ENCODE measurements at regions not wholly inside any gene's neighbourhood (a gene's known extent, or its start where the extent isn't known, plus 50 kb on each side); places are given as distances from the start of the nearest gene placed in this dataset.

GRCh38 chr7:15033039-15033438 is 130.5 kb upstream of the DGKB start:
- Histone ChIP-seq H3K27me3 (ENCODE audit: control insufficient read depth in 1 of 2, insufficient read depth in 2 of 2, low read length in 2 of 2) (no peaks in the 10 kb centered on the region), H3K27ac (ENCODE audit: low read depth in 2 of 2, low read length in 1 of 2) (no peak overlapping the region), H3K4me1 (ENCODE audit: control insufficient read depth in 2 of 2, insufficient read depth in 2 of 2, low read length in 1 of 2) (no peaks in the 10 kb centered on the region), H3K4me3 (ENCODE audit: low read depth in 1 of 2, low read length in 2 of 2) (no peak overlapping the region), H3K9me3 (ENCODE audit: control insufficient read depth in 2 of 2, insufficient read depth in 1 of 2, low read depth in 1 of 2, low read length in 1 of 2) (no peaks in the 10 kb centered on the region), H3K36me3 (ENCODE audit: control insufficient read depth in 2 of 2, insufficient read depth in 2 of 2, low read length in 1 of 2) (no peaks in the 10 kb centered on the region)
- WGBS, 2 donors: 73 to 84% methylated on average over 2 of the region's 2 CpGs

GRCh38 chr7:15018981-15019380 is 116.4 kb upstream of the DGKB start:
- Histone ChIP-seq H3K9me3 (ENCODE audit: control insufficient read depth in 2 of 2, insufficient read depth in 1 of 2, low read depth in 1 of 2, low read length in 1 of 2) (no peaks in the 10 kb centered on the region), H3K4me3 (ENCODE audit: low read depth in 1 of 2, low read length in 2 of 2) (no peak overlapping the region), H3K36me3 (ENCODE audit: control insufficient read depth in 2 of 2, insufficient read depth in 2 of 2, low read length in 1 of 2) (no peaks in the 10 kb centered on the region), H3K27me3 (ENCODE audit: control insufficient read depth in 1 of 2, insufficient read depth in 2 of 2, low read length in 2 of 2) (no peaks in the 10 kb centered on the region), H3K4me1 (ENCODE audit: control insufficient read depth in 2 of 2, insufficient read depth in 2 of 2, low read length in 1 of 2) (no peaks in the 10 kb centered on the region), H3K27ac (ENCODE audit: low read depth in 2 of 2, low read length in 1 of 2) (no peak overlapping the region)
- WGBS, 2 donors: 27 to 39% methylated on average over 2 of the region's 2 CpGs

DNA sequence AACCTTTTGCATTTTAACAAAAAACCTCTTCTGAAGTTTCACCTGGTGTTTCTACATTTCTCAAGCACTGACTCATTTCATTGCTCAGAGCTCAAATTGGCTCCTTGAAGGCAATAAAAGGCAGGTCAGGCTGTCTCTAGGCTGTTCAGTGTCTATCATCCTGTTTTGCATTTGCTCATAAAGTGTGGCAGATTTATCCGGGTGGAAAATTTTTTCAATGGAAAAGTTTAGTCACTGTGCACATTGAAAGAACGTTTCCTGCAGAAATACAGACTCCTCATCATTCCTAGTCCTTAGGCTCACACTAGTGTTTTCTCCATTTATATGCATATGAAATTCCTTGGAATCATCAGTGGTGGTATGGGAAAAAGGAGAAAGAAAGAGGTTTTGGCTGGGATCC is 114.2 kb upstream of the DGKB start:
- no peak overlapping the region for H3K27ac ChIP-seq (ENCODE audit: low read depth in 2 of 2, low read length in 1 of 2)
- H3K36me3 ChIP-seq (ENCODE audit: control insufficient read depth in 2 of 2, insufficient read depth in 2 of 2, low read length in 1 of 2): no peaks in the 10 kb centered on the region
- no peak overlapping the region for H3K4me3 ChIP-seq (ENCODE audit: low read depth in 1 of 2, low read length in 2 of 2)
- no peaks in the 10 kb centered on the region for H3K4me1 ChIP-seq (ENCODE audit: control insufficient read depth in 2 of 2, insufficient read depth in 2 of 2, low read length in 1 of 2)
- no peaks in the 10 kb centered on the region for H3K9me3 ChIP-seq (ENCODE audit: control insufficient read depth in 2 of 2, insufficient read depth in 1 of 2, low read depth in 1 of 2, low read length in 1 of 2)
- H3K27me3 ChIP-seq (ENCODE audit: control insufficient read depth in 1 of 2, insufficient read depth in 2 of 2, low read length in 2 of 2): no peaks in the 10 kb centered on the region
- WGBS, 2 donors: 34 to 45% methylated on average over 2 of the region's 2 CpGs

DNA sequence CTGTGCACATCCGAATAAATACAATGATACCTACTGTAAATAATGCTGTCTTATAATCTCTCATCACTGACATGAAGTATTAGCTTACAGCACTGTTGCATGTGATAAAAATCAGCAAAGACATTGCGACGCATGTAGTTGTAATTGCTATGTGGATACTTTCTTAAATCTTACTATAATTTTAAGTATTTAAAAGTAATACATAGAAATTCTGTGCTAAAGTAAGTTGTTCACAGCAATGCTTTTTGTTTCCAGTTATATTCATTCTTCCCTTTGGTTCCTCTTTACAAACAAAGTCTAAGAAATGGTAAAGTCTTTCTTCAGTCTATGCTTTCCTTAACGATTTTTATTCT is 113.7 kb upstream of the DGKB start:
- Histone ChIP-seq H3K9me3 (ENCODE audit: control insufficient read depth in 2 of 2, insufficient read depth in 1 of 2, low read depth in 1 of 2, low read length in 1 of 2) (no peaks in the 10 kb centered on the region), H3K4me3 (ENCODE audit: low read depth in 1 of 2, low read length in 2 of 2) (no peak overlapping the region), H3K36me3 (ENCODE audit: control insufficient read depth in 2 of 2, insufficient read depth in 2 of 2, low read length in 1 of 2) (no peaks in the 10 kb centered on the region), H3K27me3 (ENCODE audit: control insufficient read depth in 1 of 2, insufficient read depth in 2 of 2, low read length in 2 of 2) (no peaks in the 10 kb centered on the region), H3K4me1 (ENCODE audit: control insufficient read depth in 2 of 2, insufficient read depth in 2 of 2, low read length in 1 of 2) (no peaks in the 10 kb centered on the region), H3K27ac (ENCODE audit: low read depth in 2 of 2, low read length in 1 of 2) (no peak overlapping the region)
- WGBS, 2 donors: 22 to 23% methylated on average over 4 of the region's 4 CpGs

- H3K27ac ChIP-seq (ENCODE audit: low read depth in 2 of 2, low read length in 1 of 2): no peak overlapping the region
- peak overlapping the region in 1 of 2 donors; percentile 22 for H3K4me3 ChIP-seq (ENCODE audit: low read depth in 1 of 2, low read length in 2 of 2)
- H3K27me3 ChIP-seq (ENCODE audit: control insufficient read depth in 1 of 2, insufficient read depth in 2 of 2, low read length in 2 of 2): no peaks in the 10 kb centered on the region
- H3K9me3 ChIP-seq (ENCODE audit: control insufficient read depth in 2 of 2, insufficient read depth in 1 of 2, low read depth in 1 of 2, low read length in 1 of 2): no peaks in the 10 kb centered on the region
- H3K36me3 ChIP-seq (ENCODE audit: control insufficient read depth in 2 of 2, insufficient read depth in 2 of 2, low read length in 1 of 2): no peaks in the 10 kb centered on the region
- H3K4me1 ChIP-seq (ENCODE audit: control insufficient read depth in 2 of 2, insufficient read depth in 2 of 2, low read length in 1 of 2): no peaks in the 10 kb centered on the region
- WGBS, 2 donors: 21 to 23% methylated on average over 8 of the region's 8 CpGs
Observed at GRCh38 chr7:15015545-15016314, 113.2 kb upstream of the DGKB start.

- H3K36me3 ChIP-seq (ENCODE audit: control insufficient read depth in 2 of 2, insufficient read depth in 2 of 2, low read length in 1 of 2): no peaks in the 10 kb centered on the region
- no peaks in the 10 kb centered on the region for H3K4me1 ChIP-seq (ENCODE audit: control insufficient read depth in 2 of 2, insufficient read depth in 2 of 2, low read length in 1 of 2)
- H3K27me3 ChIP-seq (ENCODE audit: control insufficient read depth in 1 of 2, insufficient read depth in 2 of 2, low read length in 2 of 2): no peaks in the 10 kb centered on the region
- no peak overlapping the region for H3K4me3 ChIP-seq (ENCODE audit: low read depth in 1 of 2, low read length in 2 of 2)
- no peak overlapping the region for H3K27ac ChIP-seq (ENCODE audit: low read depth in 2 of 2, low read length in 1 of 2)
- H3K9me3 ChIP-seq (ENCODE audit: control insufficient read depth in 2 of 2, insufficient read depth in 1 of 2, low read depth in 1 of 2, low read length in 1 of 2): no peaks in the 10 kb centered on the region
- 88 to 94% methylated on average over 4 of the region's 4 CpGs for WGBS, 2 donors
Observed at GRCh38 chr7:15012135-15012534, 109.6 kb upstream of the DGKB start.

DNA sequence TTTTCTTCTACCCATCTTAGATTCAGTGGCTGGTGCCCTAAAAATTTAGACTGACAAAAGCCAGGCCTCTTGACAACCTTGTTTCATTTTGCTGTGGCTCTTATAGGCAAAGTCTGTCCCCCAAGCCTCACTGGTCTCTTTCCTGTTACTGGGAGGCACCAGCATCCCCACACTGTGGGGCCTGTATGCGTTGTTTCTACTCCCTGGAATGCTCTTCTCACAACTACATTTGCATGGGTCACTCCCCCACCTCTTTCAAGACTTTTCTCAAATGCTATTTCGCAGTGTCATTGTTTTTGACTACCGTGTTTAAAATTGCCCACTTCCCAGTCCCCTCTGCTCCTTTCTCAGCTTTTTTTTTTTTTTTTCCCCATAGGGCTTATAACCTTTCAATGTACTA is 108.7 kb upstream of the DGKB start:
- H3K27ac ChIP-seq (ENCODE audit: low read depth in 2 of 2, low read length in 1 of 2): no peak overlapping the region
- WGBS, 2 donors: 75 to 81% methylated on average over 3 of the region's 3 CpGs
- H3K4me1 ChIP-seq (ENCODE audit: control insufficient read depth in 2 of 2, insufficient read depth in 2 of 2, low read length in 1 of 2): no peaks in the 10 kb centered on the region
- H3K36me3 ChIP-seq (ENCODE audit: control insufficient read depth in 2 of 2, insufficient read depth in 2 of 2, low read length in 1 of 2): no peaks in the 10 kb centered on the region
- H3K9me3 ChIP-seq (ENCODE audit: control insufficient read depth in 2 of 2, insufficient read depth in 1 of 2, low read depth in 1 of 2, low read length in 1 of 2): no peaks in the 10 kb centered on the region
- H3K27me3 ChIP-seq (ENCODE audit: control insufficient read depth in 1 of 2, insufficient read depth in 2 of 2, low read length in 2 of 2): no peaks in the 10 kb centered on the region
- no peak overlapping the region for H3K4me3 ChIP-seq (ENCODE audit: low read depth in 1 of 2, low read length in 2 of 2)

- Histone ChIP-seq H3K36me3 (ENCODE audit: control insufficient read depth in 2 of 2, insufficient read depth in 2 of 2, low read length in 1 of 2) (no peaks in the 10 kb centered on the region), H3K27ac (ENCODE audit: low read depth in 2 of 2, low read length in 1 of 2) (no peak overlapping the region), H3K4me1 (ENCODE audit: control insufficient read depth in 2 of 2, insufficient read depth in 2 of 2, low read length in 1 of 2) (no peaks in the 10 kb centered on the region), H3K4me3 (ENCODE audit: low read depth in 1 of 2, low read length in 2 of 2) (no peak overlapping the region), H3K9me3 (ENCODE audit: control insufficient read depth in 2 of 2, insufficient read depth in 1 of 2, low read depth in 1 of 2, low read length in 1 of 2) (no peaks in the 10 kb centered on the region), H3K27me3 (ENCODE audit: control insufficient read depth in 1 of 2, insufficient read depth in 2 of 2, low read length in 2 of 2) (no peaks in the 10 kb centered on the region)
- WGBS, 2 donors: 77 to 87% methylated on average over 5 of the region's 5 CpGs
Observed at GRCh38 chr7:15007507-15007906, 105.0 kb upstream of the DGKB start.

- Histone ChIP-seq H3K9me3 (ENCODE audit: control insufficient read depth in 2 of 2, insufficient read depth in 1 of 2, low read depth in 1 of 2, low read length in 1 of 2) (no peaks in the 10 kb centered on the region), H3K27me3 (ENCODE audit: control insufficient read depth in 1 of 2, insufficient read depth in 2 of 2, low read length in 2 of 2) (no peaks in the 10 kb centered on the region), H3K4me3 (ENCODE audit: low read depth in 1 of 2, low read length in 2 of 2) (no peak overlapping the region), H3K27ac (ENCODE audit: low read depth in 2 of 2, low read length in 1 of 2) (no peak overlapping the region), H3K36me3 (ENCODE audit: control insufficient read depth in 2 of 2, insufficient read depth in 2 of 2, low read length in 1 of 2) (no peaks in the 10 kb centered on the region), H3K4me1 (ENCODE audit: control insufficient read depth in 2 of 2, insufficient read depth in 2 of 2, low read length in 1 of 2) (no peaks in the 10 kb centered on the region)
- 77 to 83% methylated on average over 5 of the region's 5 CpGs for WGBS, 2 donors
Observed at GRCh38 chr7:15005672-15006071, 103.1 kb upstream of the DGKB start.

DNA sequence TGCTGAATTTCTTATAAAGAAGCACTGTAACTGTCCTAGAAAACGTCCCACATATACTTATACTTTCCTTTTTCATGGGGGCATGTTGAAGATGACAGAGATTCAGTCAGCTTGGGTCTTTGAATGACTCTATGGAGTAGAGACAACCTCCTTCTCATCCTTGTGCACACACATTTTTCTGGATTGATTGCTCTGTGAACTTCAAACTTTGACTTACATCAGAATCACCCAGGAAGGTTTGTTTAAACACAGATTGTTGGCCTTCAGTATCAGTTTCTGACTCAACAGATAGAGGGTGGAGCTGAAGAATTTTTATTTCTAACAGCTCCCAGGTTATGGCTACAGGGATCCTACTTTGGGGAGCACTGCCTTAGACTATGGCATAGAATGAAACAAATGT is 97.6 kb upstream of the DGKB start:
- Histone ChIP-seq H3K27ac (ENCODE audit: low read depth in 2 of 2, low read length in 1 of 2) (no peak overlapping the region), H3K4me3 (ENCODE audit: low read depth in 1 of 2, low read length in 2 of 2) (no peak overlapping the region), H3K36me3 (ENCODE audit: control insufficient read depth in 2 of 2, insufficient read depth in 2 of 2, low read length in 1 of 2) (no peaks in the 10 kb centered on the region), H3K4me1 (ENCODE audit: control insufficient read depth in 2 of 2, insufficient read depth in 2 of 2, low read length in 1 of 2) (no peaks in the 10 kb centered on the region), H3K9me3 (ENCODE audit: control insufficient read depth in 2 of 2, insufficient read depth in 1 of 2, low read depth in 1 of 2, low read length in 1 of 2) (no peaks in the 10 kb centered on the region), H3K27me3 (ENCODE audit: control insufficient read depth in 1 of 2, insufficient read depth in 2 of 2, low read length in 2 of 2) (no peaks in the 10 kb centered on the region)
- 44% methylated on average over 1 of the region's 1 CpG for WGBS, 2 donors
